HFFc6 (cell line): ENCODE measurements at regions not wholly inside any gene's neighbourhood (a gene's known extent, or its start where the extent isn't known, plus 50 kb on each side); places are given as distances from the start of the nearest gene placed in this dataset.

Source experiments
- DNase-seq: peaks from one replicate; pipeline ENCODE4 v3.0.0-alpha.2; 2018
- H3K27ac Mint-ChIP-seq: 2 replicates; pipeline ENCODE4 v1.8.0; 2020; ENCODE audit warnings: mild to moderate bottlenecking, mixed read lengths
- H3K27me3 Mint-ChIP-seq: 2 replicates; pipeline ENCODE4 v1.8.0; 2021; ENCODE audit warnings: mild to moderate bottlenecking, moderate library complexity, mixed read lengths; ENCODE audit not compliant: insufficient read depth
- H3K36me3 Mint-ChIP-seq: 2 replicates; pipeline ENCODE4 v1.8.0; 2021; ENCODE audit warnings: low read depth, mixed read lengths
- H3K4me1 Mint-ChIP-seq: 2 replicates; pipeline ENCODE4 v1.8.0; 2020; ENCODE audit warnings: low read depth, mixed read lengths
- H3K4me3 Mint-ChIP-seq: 2 replicates; pipeline ENCODE4 v1.8.0; 2020; ENCODE audit warnings: mild to moderate bottlenecking, moderate library complexity, mixed read lengths
- H3K9me3 Mint-ChIP-seq: 2 replicates; pipeline ENCODE4 v1.8.0; 2020; ENCODE audit warnings: mild to moderate bottlenecking, mixed read lengths
- TF ChIP-seq, protein P1 (sequence below): fragments of 200-600 bp; sonication (generic); IDR thresholded peaks from 2 replicates; pipeline ENCODE4 v1.5.0; 2021; ENCODE audit warnings: antibody characterized with exemption, mild to moderate bottlenecking

- H3K36me3 Mint-ChIP-seq: no peaks in the 10 kb centered on the region
- H3K27ac Mint-ChIP-seq: no peak overlapping the region
- DNase-seq: no peak
- H3K27me3 Mint-ChIP-seq: no peaks in the 10 kb centered on the region
- H3K4me1 Mint-ChIP-seq: no peaks in the 10 kb centered on the region
- TF ChIP-seq, protein P1, sequence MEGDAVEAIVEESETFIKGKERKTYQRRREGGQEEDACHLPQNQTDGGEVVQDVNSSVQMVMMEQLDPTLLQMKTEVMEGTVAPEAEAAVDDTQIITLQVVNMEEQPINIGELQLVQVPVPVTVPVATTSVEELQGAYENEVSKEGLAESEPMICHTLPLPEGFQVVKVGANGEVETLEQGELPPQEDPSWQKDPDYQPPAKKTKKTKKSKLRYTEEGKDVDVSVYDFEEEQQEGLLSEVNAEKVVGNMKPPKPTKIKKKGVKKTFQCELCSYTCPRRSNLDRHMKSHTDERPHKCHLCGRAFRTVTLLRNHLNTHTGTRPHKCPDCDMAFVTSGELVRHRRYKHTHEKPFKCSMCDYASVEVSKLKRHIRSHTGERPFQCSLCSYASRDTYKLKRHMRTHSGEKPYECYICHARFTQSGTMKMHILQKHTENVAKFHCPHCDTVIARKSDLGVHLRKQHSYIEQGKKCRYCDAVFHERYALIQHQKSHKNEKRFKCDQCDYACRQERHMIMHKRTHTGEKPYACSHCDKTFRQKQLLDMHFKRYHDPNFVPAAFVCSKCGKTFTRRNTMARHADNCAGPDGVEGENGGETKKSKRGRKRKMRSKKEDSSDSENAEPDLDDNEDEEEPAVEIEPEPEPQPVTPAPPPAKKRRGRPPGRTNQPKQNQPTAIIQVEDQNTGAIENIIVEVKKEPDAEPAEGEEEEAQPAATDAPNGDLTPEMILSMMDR: no peak
- H3K4me3 Mint-ChIP-seq: no peak overlapping the region
- H3K9me3 Mint-ChIP-seq: peaks cover 25% of the 10 kb centered on the region
These were observed 854.0 kb upstream of the GCFC2 start for GRCh38 chr2:76564734-76565133.

DNA sequence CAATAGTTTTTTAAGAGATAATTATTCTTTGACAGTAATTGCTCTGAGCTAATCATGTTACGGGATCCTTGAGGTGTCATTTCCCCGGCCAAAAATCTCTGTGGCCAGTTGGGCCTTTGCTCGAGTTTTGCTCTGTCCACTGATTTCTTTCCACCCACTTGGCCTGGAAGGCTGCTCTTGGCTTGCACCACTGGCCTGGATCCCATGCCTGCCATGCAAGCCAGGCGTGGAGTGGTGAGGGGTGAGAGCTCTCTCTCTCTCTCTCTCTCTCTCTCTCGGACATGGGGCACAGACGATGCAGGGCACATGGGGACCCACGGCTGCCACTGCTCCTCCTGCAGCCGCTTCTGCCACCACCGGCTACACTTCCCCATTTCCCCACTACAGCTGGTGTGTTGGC lies 853.0 kb upstream of the GCFC2 start:
- peaks cover 18% of the 10 kb centered on the region for H3K9me3 Mint-ChIP-seq
- no peaks in the 10 kb centered on the region for H3K4me1 Mint-ChIP-seq
- no peaks in the 10 kb centered on the region for H3K36me3 Mint-ChIP-seq
- H3K27me3 Mint-ChIP-seq: no peaks in the 10 kb centered on the region
- no peak overlapping the region for H3K4me3 Mint-ChIP-seq
- H3K27ac Mint-ChIP-seq: no peak overlapping the region
- TF ChIP-seq, protein P1: no peak
- no peak for DNase-seq

- H3K27ac Mint-ChIP-seq: no peak overlapping the region
- no peaks in the 10 kb centered on the region for H3K36me3 Mint-ChIP-seq
- TF ChIP-seq, protein P1: no peak
- H3K27me3 Mint-ChIP-seq: no peaks in the 10 kb centered on the region
- H3K4me3 Mint-ChIP-seq: no peak overlapping the region
- H3K9me3 Mint-ChIP-seq: peaks cover 16% of the 10 kb centered on the region
- no peak for DNase-seq
- H3K4me1 Mint-ChIP-seq: no peaks in the 10 kb centered on the region
These were observed 847.4 kb upstream of the GCFC2 start for GRCh38 chr2:76558157-76558556.

- no peaks in the 10 kb centered on the region for H3K36me3 Mint-ChIP-seq
- H3K4me3 Mint-ChIP-seq: no peak overlapping the region
- no peaks in the 10 kb centered on the region for H3K27me3 Mint-ChIP-seq
- TF ChIP-seq, protein P1: no peak
- H3K4me1 Mint-ChIP-seq: no peaks in the 10 kb centered on the region
- H3K27ac Mint-ChIP-seq: no peak overlapping the region
- no peak for DNase-seq
- peaks cover 13% of the 10 kb centered on the region for H3K9me3 Mint-ChIP-seq
These were observed 845.3 kb upstream of the GCFC2 start for GRCh38 chr2:76556018-76556417.

DNA sequence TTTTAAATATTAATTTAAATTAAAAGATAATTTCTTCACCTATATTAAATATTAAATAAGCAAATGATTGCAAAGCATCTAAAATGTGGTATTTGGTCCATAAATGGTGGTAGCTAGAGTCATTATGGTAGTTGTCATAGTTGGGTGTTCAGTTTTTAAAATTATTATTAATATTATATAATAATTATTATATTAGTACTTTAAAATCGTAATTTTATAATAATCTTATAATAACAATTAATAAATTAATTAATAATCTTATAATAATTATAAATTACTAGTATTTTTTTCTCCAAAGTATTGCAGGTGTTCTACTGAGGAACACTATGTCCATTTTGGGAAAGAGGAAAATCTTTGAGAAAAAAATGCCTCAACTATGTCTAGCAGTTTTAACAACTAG lies 835.5 kb upstream of the GCFC2 start:
- H3K9me3 Mint-ChIP-seq: peaks cover 16% of the 10 kb centered on the region
- TF ChIP-seq, protein P1: no peak
- H3K27me3 Mint-ChIP-seq: no peaks in the 10 kb centered on the region
- H3K36me3 Mint-ChIP-seq: no peaks in the 10 kb centered on the region
- no peaks in the 10 kb centered on the region for H3K4me1 Mint-ChIP-seq
- no peak for DNase-seq
- no peak overlapping the region for H3K4me3 Mint-ChIP-seq
- H3K27ac Mint-ChIP-seq: no peak overlapping the region

- no peak for DNase-seq
- Mint-ChIP-seq H3K4me3 (no peak overlapping the region), H3K27me3 (no peaks in the 10 kb centered on the region), H3K27ac (no peak overlapping the region), H3K36me3 (no peaks in the 10 kb centered on the region), H3K4me1 (no peaks in the 10 kb centered on the region), H3K9me3 (peaks cover 25% of the 10 kb centered on the region)
- TF ChIP-seq, protein P1: no peak
These were observed 834.2 kb upstream of the GCFC2 start for GRCh38 chr2:76544901-76545300.
